Neural cell (in vitro differentiated cells): ENCODE measurements at regions not wholly inside any gene's neighbourhood (a gene's known extent, or its start where the extent isn't known, plus 50 kb on each side); places are given as distances from the start of the nearest gene placed in this dataset.
"Not testable (repeated sequence)": the region's sequence is repeated elsewhere in the genome, so short reads cannot be mapped to it uniquely, and the experiment has no call there.

Experiments used
- EP300 ChIP-seq: fragments of 450-650 bp; conservative IDR thresholded peaks from 2 replicates; pipeline ENCODE4 v1.6.1; 2014; ENCODE audit warnings: antibody characterized with exemption, mild to moderate bottlenecking, moderate library complexity; ENCODE audit not compliant: poor library complexity, severe bottlenecking
- MXI1 ChIP-seq: fragments of 450-650 bp; conservative IDR thresholded peaks from 2 replicates; pipeline ENCODE4 v1.6.1; 2014; ENCODE audit warnings: antibody characterized with exemption, mild to moderate bottlenecking; ENCODE audit not compliant: poor library complexity, severe bottlenecking
- POLR2AphosphoS5 ChIP-seq: IDR thresholded peaks from 2 replicates; pipeline ENCODE4 v1.6.1; 2012
- TF ChIP-seq, protein P1 (sequence below): fragments of 450-650 bp; IDR thresholded peaks from 2 replicates; pipeline ENCODE4 v1.5.1; 2014; ENCODE audit warnings: antibody characterized with exemption, mild to moderate bottlenecking, moderate library complexity; ENCODE audit not compliant: poor library complexity, severe bottlenecking

DNA sequence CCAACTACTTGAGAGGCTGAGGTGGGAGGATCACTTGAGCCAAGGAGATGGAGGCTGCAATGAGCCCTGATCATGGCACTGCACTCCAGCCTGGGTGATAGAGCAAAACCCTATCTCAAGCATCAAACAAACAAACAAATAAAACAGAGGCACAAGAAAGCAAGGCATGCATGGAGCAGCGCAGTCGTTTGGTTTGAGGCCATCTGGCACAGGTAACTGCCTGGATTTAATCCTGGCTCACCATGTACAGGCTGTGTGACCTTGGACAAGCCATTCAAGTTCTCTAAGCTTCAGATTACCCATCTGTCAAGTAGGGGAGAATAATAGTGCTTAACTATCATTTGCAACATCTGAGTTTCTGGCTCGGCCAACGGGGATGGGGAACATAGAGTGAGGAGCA lies 270.3 kb upstream of the TEKT4 start:
- not testable (repeated sequence) for TF ChIP-seq MXI1, POLR2AphosphoS5, EP300
- TF ChIP-seq, protein P1, sequence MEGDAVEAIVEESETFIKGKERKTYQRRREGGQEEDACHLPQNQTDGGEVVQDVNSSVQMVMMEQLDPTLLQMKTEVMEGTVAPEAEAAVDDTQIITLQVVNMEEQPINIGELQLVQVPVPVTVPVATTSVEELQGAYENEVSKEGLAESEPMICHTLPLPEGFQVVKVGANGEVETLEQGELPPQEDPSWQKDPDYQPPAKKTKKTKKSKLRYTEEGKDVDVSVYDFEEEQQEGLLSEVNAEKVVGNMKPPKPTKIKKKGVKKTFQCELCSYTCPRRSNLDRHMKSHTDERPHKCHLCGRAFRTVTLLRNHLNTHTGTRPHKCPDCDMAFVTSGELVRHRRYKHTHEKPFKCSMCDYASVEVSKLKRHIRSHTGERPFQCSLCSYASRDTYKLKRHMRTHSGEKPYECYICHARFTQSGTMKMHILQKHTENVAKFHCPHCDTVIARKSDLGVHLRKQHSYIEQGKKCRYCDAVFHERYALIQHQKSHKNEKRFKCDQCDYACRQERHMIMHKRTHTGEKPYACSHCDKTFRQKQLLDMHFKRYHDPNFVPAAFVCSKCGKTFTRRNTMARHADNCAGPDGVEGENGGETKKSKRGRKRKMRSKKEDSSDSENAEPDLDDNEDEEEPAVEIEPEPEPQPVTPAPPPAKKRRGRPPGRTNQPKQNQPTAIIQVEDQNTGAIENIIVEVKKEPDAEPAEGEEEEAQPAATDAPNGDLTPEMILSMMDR, result not testable (repeated sequence)
